HCT116 (cell line): ENCODE measurements at regions not wholly inside any gene's neighbourhood (a gene's known extent, or its start where the extent isn't known, plus 50 kb on each side); places are given as distances from the start of the nearest gene placed in this dataset.

Source experiments
- ATAC-seq: fragments of 200-7000 bp; cut with Tn5 transposase; 2 replicates; pipeline ENCODE4 v1.9.1; 2020; ENCODE audit warnings: mild to moderate bottlenecking, moderate library complexity
- BruUV-seq: library from RNA; stranded (reverse); fragments of 400-500 nt; replicated peaks from 2 replicates; lab custom pipeline; 2021; lab: Mats Ljungman, UMichigan
- CTCF ChIA-PET: fragments of 300-600 bp; sonication (Branson Sonifier 250); formaldehyde crosslinking; loops from one replicate; lab custom pipeline; 2021; ENCODE audit warnings: antibody characterized with exemption; lab: Charles Lee
- POLR2A ChIA-PET: fragments of 300-600, 350-600 bp; sonication (Branson Sonifier 250); formaldehyde crosslinking; loops from one replicate; lab custom pipeline; 2021; ENCODE audit warnings: antibody characterized with exemption; lab: Charles Lee
- RAD21 ChIA-PET, 2 experiments: fragments of 300-600 bp; sonication (Branson Sonifier 250); formaldehyde crosslinking; loops; one replicate each; lab custom pipeline; 2023; ENCODE audit warnings: low total read pairs in 2 of 2; ENCODE audit not compliant: uncharacterized antibody in 2 of 2, unreplicated experiment in 2 of 2, low non-redundant PET in 1 of 2; lab: Charles Lee
- DNase-seq: peaks from one replicate; pipeline ENCODE4 v3.0.0-alpha.2; 2010; ENCODE audit warnings: low read depth, low spot score
- H2AFZ ChIP-seq: fragments of 200-600 bp; shearing (Covaris generic), sonication (generic); 2 replicates; pipeline ENCODE4 v1.6.1; 2017; ENCODE audit warnings: low read depth, mixed run types, mixed read lengths, antibody characterized with exemption, low read length; ENCODE audit not compliant: poor library complexity, severe bottlenecking
- H3K27ac ChIP-seq: 2 replicates; pipeline ENCODE4 v1.5.1; 2012; ENCODE audit warnings: low read depth, low read length
- H3K27me3 ChIP-seq: fragments of 200-600 bp; sonication (generic); 2 replicates; pipeline ENCODE4 v1.6.1; 2016; ENCODE audit warnings: mixed run types, low read length, mixed read lengths; ENCODE audit not compliant: insufficient read depth
- H3K36me3 ChIP-seq, 2 experiments: fragments of 200-500 bp in 1 of 2; fragments of 200-600 bp in 1 of 2; sonication (Bioruptor generic) in 1 of 2; sonication (generic) in 1 of 2; 2 replicates each; pipeline versions ENCODE4 v1.5.1 to v1.6.1; 2014 to 2016; ENCODE audit warnings: low read length in 2 of 2, inconsistent platforms in 1 of 2, mixed read lengths in 1 of 2, mixed run types in 1 of 2; ENCODE audit not compliant: insufficient read depth in 2 of 2, control insufficient read depth in 1 of 2
- H3K4me1 ChIP-seq, 2 experiments: fragments of 200-600 bp in 1 of 2; sonication (generic) in 1 of 2; 2 replicates each; pipeline versions ENCODE4 v1.5.1 to v1.6.1; 2012 to 2017; ENCODE audit warnings: low read length in 2 of 2, inconsistent platforms in 1 of 2, mild to moderate bottlenecking in 1 of 2, mixed read lengths in 1 of 2, mixed run types in 1 of 2, moderate library complexity in 1 of 2; ENCODE audit not compliant: insufficient read depth in 2 of 2, control insufficient read depth in 1 of 2
- H3K4me2 ChIP-seq: fragments of 200-600 bp; sonication (generic); 2 replicates; pipeline ENCODE4 v1.6.1; 2017; ENCODE audit warnings: mixed run types, low read length, mixed read lengths
- H3K4me3 ChIP-seq, 2 experiments: fragments of 200-600 bp in 1 of 2; sonication (generic) in 1 of 2; replicated peaks in 1 of 2; 2 replicates each; pipeline ENCODE4 v1.5.1; 2011 to 2016; ENCODE audit warnings: low read length in 2 of 2, control low read depth in 1 of 2, low read depth in 1 of 2, mild to moderate bottlenecking in 1 of 2, mixed read lengths in 1 of 2, mixed run types in 1 of 2
- H3K79me2 ChIP-seq: fragments of 200-600 bp; sonication (generic); 2 replicates; pipeline ENCODE4 v1.6.1; 2017; ENCODE audit warnings: mild to moderate bottlenecking, mixed run types, low read length, moderate library complexity, mixed read lengths; ENCODE audit not compliant: insufficient read depth
- H3K9ac ChIP-seq: fragments of 200-600 bp; sonication (generic); 2 replicates; pipeline ENCODE4 v1.6.1; 2016; ENCODE audit warnings: low read length, mixed read lengths
- H3K9me2 ChIP-seq: fragments of 200-600 bp; sonication (generic), shearing (Covaris generic); 2 replicates; pipeline ENCODE4 v1.6.1; 2017; ENCODE audit warnings: mixed run types, mild to moderate bottlenecking, moderate library complexity; ENCODE audit not compliant: insufficient read depth
- H3K9me3 ChIP-seq, 2 experiments: fragments of 200-500 bp in 1 of 2; fragments of 200-600 bp in 1 of 2; sonication (Bioruptor generic) in 1 of 2; sonication (generic) in 1 of 2; 2 replicates each; pipeline ENCODE4 v1.6.1; 2014 to 2017; ENCODE audit warnings: low read length in 2 of 2, mixed read lengths in 2 of 2, inconsistent platforms in 1 of 2, low read depth in 1 of 2, mild to moderate bottlenecking in 1 of 2, mixed run types in 1 of 2, moderate library complexity in 1 of 2; ENCODE audit not compliant: control insufficient read depth in 1 of 2, insufficient read depth in 1 of 2
- H4K20me1 ChIP-seq: fragments of 200-600 bp; sonication (generic), shearing (Covaris generic); 2 replicates; pipeline ENCODE4 v1.6.1; 2017; ENCODE audit warnings: mixed run types, mild to moderate bottlenecking, moderate library complexity; ENCODE audit not compliant: insufficient read depth
- ATF3 ChIP-seq: IDR thresholded peaks from 2 replicates; pipeline ENCODE4 v1.6.1; 2012
- CEBPB ChIP-seq: IDR thresholded peaks from 2 replicates; pipeline ENCODE4 v1.6.1; 2012; ENCODE audit warnings: low read depth
- EGR1 ChIP-seq: IDR thresholded peaks from 2 replicates; pipeline ENCODE4 v1.6.1; 2012; ENCODE audit warnings: low read depth
- POLR2A ChIP-seq: IDR thresholded peaks from 2 replicates; pipeline ENCODE4 v1.7.0; 2011; ENCODE audit warnings: borderline replicate concordance; ENCODE audit not compliant: insufficient read depth, insufficient read length; ENCODE audit errors: extremely low read depth
- POLR2AphosphoS5 ChIP-seq: IDR thresholded peaks from 2 replicates; pipeline ENCODE4 v1.6.1; 2011; ENCODE audit warnings: mild to moderate bottlenecking, low read depth, low read length, moderate library complexity
- RAD21 ChIP-seq: IDR thresholded peaks from 2 replicates; pipeline ENCODE4 v1.6.1; 2012; ENCODE audit warnings: low read depth, mild to moderate bottlenecking
- ZBTB33 ChIP-seq: IDR thresholded peaks from 2 replicates; pipeline ENCODE4 v1.6.1; 2011; ENCODE audit warnings: mild to moderate bottlenecking, low read length, moderate library complexity; ENCODE audit not compliant: insufficient replicate concordance; ENCODE audit errors: extremely low read depth
- ZFX ChIP-seq: fragments of 450-650 bp; IDR thresholded peaks from 2 replicates; pipeline ENCODE4 v1.6.1; 2017
- ZNF274 ChIP-seq: fragments of 200-500 bp; sonication (Bioruptor generic); IDR thresholded peaks from 2 replicates; pipeline ENCODE4 v1.6.1; 2014; ENCODE audit warnings: mild to moderate bottlenecking, low read depth, low read length, inconsistent platforms
- intact Hi-C: fragments of 100-400 bp; cut with micrococcal nuclease; formaldehyde crosslinking; loops from 2 replicates; pipeline ENCODE4 v1.10.0; 2022

- CTCF ChIA-PET = no interaction called here
Measured at GRCh38 chr18:39199231-39199855, 1633.7 kb upstream of the CELF4 start.

More at GRCh38 chr18:39199231-39199855, 1633.7 kb upstream of the CELF4 start:
- DNase-seq (no peak), ATAC-seq (no peak)
- TF ChIP-seq ZBTB33 (no peak), POLR2A (no peak), ZNF274 (no peak), RAD21 (no peak), ZFX (no peak), CEBPB (no peak), EGR1 (no peak), POLR2AphosphoS5 (no peak), ATF3 (no peak)
- POLR2A ChIA-PET = no interaction called here
- no peak overlapping the region for H2AFZ ChIP-seq
- no TSS peak for BruUV-seq
- no peak overlapping the region for H3K4me2 ChIP-seq
- no peaks in the 10 kb centered on the region for H3K79me2 ChIP-seq
- H3K9me2 ChIP-seq = no peaks in the 10 kb centered on the region
- RAD21 ChIA-PET = no interaction called here
- no peaks in the 10 kb centered on the region for H4K20me1 ChIP-seq
- no peaks in the 10 kb centered on the region for H3K36me3 ChIP-seq
- H3K4me1 ChIP-seq = peaks cover 0 to 7% of the 10 kb centered on the region in 2 experiments; a peak in 1 of 4 replicates
- H3K9me3 ChIP-seq = no peaks in the 10 kb centered on the region
- no peaks in the 10 kb centered on the region for H3K27me3 ChIP-seq
- H3K4me3 ChIP-seq = no peak overlapping the region
- no peak overlapping the region for H3K27ac ChIP-seq
- intact Hi-C loops = no loop called here
- no peak overlapping the region for H3K9ac ChIP-seq
